Kidney epithelial cell (primary cell): ENCODE measurements at regions not wholly inside any gene's neighbourhood (a gene's known extent, or its start where the extent isn't known, plus 50 kb on each side); places are given as distances from the start of the nearest gene placed in this dataset.

ENCODE experiments used
- DNase-seq: peaks from one replicate; pipeline ENCODE4 v3.0.0-alpha.2; 2010; ENCODE audit warnings: low read depth
- H3K27me3 ChIP-seq: 2 replicates; pipeline ENCODE4 v1.6.0; 2011; ENCODE audit warnings: low read length; ENCODE audit not compliant: control insufficient read depth, insufficient read depth
- H3K36me3 ChIP-seq: 2 replicates; pipeline ENCODE4 v1.5.1; 2011; ENCODE audit warnings: low read length; ENCODE audit not compliant: control insufficient read depth, insufficient read depth
- H3K4me3 ChIP-seq: 2 replicates; pipeline ENCODE4 v1.5.1; 2011; ENCODE audit warnings: low read depth, mild to moderate bottlenecking, control low read depth, low read length
- CTCF ChIP-seq: IDR thresholded peaks from 2 replicates; pipeline ENCODE4 v1.5.1; 2011; ENCODE audit warnings: mild to moderate bottlenecking, moderate library complexity, low read length, control low read depth, inconsistent platforms; ENCODE audit not compliant: insufficient read depth, poor library complexity, severe bottlenecking

- no peak overlapping the region for H3K4me3 ChIP-seq
Observed at GRCh38 chr13:21946964-21947363, 276.1 kb downstream of the FGF9 start.

GRCh38 chr13:21948769-21949474 is 278.0 kb downstream of the FGF9 start:
- H3K36me3 ChIP-seq = no peaks in the 10 kb centered on the region

More at GRCh38 chr13:21946964-21947363, 276.1 kb downstream of the FGF9 start:
- TF ChIP-seq CTCF = no peak
- DNase-seq = no peak
- Histone ChIP-seq H3K36me3 (no peaks in the 10 kb centered on the region), H3K27me3 (no peaks in the 10 kb centered on the region)

GRCh38 chr13:21949818-21950429 is 279.1 kb downstream of the FGF9 start:
- TF ChIP-seq CTCF = no peak
- H3K4me3 ChIP-seq = no peak overlapping the region
- no peaks in the 10 kb centered on the region for H3K36me3 ChIP-seq

More at GRCh38 chr13:21948769-21949474, 278.0 kb downstream of the FGF9 start:
- DNase-seq = no peak
- Histone ChIP-seq H3K27me3 (no peaks in the 10 kb centered on the region), H3K4me3 (no peak overlapping the region)
- no peak for TF ChIP-seq CTCF

GRCh38 chr13:21956666-21957065 is 285.8 kb downstream of the FGF9 start:
- no peak for DNase-seq
- no peaks in the 10 kb centered on the region for H3K36me3 ChIP-seq
- TF ChIP-seq CTCF = no peak
- H3K27me3 ChIP-seq = no peaks in the 10 kb centered on the region
- no peak overlapping the region for H3K4me3 ChIP-seq

More at GRCh38 chr13:21949818-21950429, 279.1 kb downstream of the FGF9 start:
- DNase-seq = no peak
- no peaks in the 10 kb centered on the region for H3K27me3 ChIP-seq

- Histone ChIP-seq H3K4me3 (no peak overlapping the region), H3K27me3 (no peaks in the 10 kb centered on the region), H3K36me3 (no peaks in the 10 kb centered on the region)
- DNase-seq = no peak
- TF ChIP-seq CTCF = no peak
Observed at GRCh38 chr13:21957833-21958232, 287.0 kb downstream of the FGF9 start.
